ENCODE measurements at regions not wholly inside any gene's neighbourhood (a gene's known extent, or its start where the extent isn't known, plus 50 kb on each side); places are given as distances from the start of the nearest gene placed in this dataset.

- no peak for TF ChIP-seq GATA1 (IDR thresholded peaks at IDR 0.05; ENCODE audit: low read depth, low read length)
- TF ChIP-seq POLR2A (IDR thresholded peaks at IDR 0.05; ENCODE audit: low read length), result no peak
- DNase-seq, result no peak
Observed at GRCh38 chr11:116507016-116507415, 265.8 kb downstream of the BUD13 start.

GRCh38 chr11:116506263-116506825, 266.4 kb downstream of the BUD13 start:
- DNase-seq, result no peak
- TF ChIP-seq POLR2A (IDR thresholded peaks at IDR 0.05; ENCODE audit: low read length), result no peak
- no peak for TF ChIP-seq GATA1 (IDR thresholded peaks at IDR 0.05; ENCODE audit: low read depth, low read length)

GRCh38 chr11:116505298-116506262, 267.2 kb downstream of the BUD13 start:
- DNase-seq, result no peak
- TF ChIP-seq POLR2A (IDR thresholded peaks at IDR 0.05; ENCODE audit: low read length), result no peak
- no peak for TF ChIP-seq GATA1 (IDR thresholded peaks at IDR 0.05; ENCODE audit: low read depth, low read length)

GRCh38 chr11:116504541-116505297, 268.1 kb downstream of the BUD13 start:
- TF ChIP-seq POLR2A (IDR thresholded peaks at IDR 0.05; ENCODE audit: low read length), result no peak
- no peak for TF ChIP-seq GATA1 (IDR thresholded peaks at IDR 0.05; ENCODE audit: low read depth, low read length)
- DNase-seq, result no peak

GRCh38 chr11:116503216-116504160, 269.3 kb downstream of the BUD13 start:
- DNase-seq, result no peak
- TF ChIP-seq POLR2A (IDR thresholded peaks at IDR 0.05; ENCODE audit: low read length) (no peak), GATA1 (IDR thresholded peaks at IDR 0.05; ENCODE audit: low read depth, low read length) (no peak)

GRCh38 chr11:116502641-116503061, 270.1 kb downstream of the BUD13 start:
- TF ChIP-seq GATA1 (IDR thresholded peaks at IDR 0.05; ENCODE audit: low read depth, low read length) (no peak), POLR2A (IDR thresholded peaks at IDR 0.05; ENCODE audit: low read length) (no peak)
- DNase-seq, result no peak

- no peak for DNase-seq
- no peak for TF ChIP-seq POLR2A (IDR thresholded peaks at IDR 0.05; ENCODE audit: low read length)
- TF ChIP-seq GATA1 (IDR thresholded peaks at IDR 0.05; ENCODE audit: low read depth, low read length), result no peak
Observed at GRCh38 chr11:116501728-116502127, 271.1 kb downstream of the BUD13 start.

- TF ChIP-seq GATA1 (IDR thresholded peaks at IDR 0.05; ENCODE audit: low read depth, low read length), result no peak
- TF ChIP-seq POLR2A (IDR thresholded peaks at IDR 0.05; ENCODE audit: low read length), result no peak
Observed at GRCh38 chr11:116500947-116501602, 271.7 kb downstream of the BUD13 start.

GRCh38 chr11:116500026-116500946, 272.5 kb downstream of the BUD13 start:
- no peak for DNase-seq
- TF ChIP-seq GATA1 (IDR thresholded peaks at IDR 0.05; ENCODE audit: low read depth, low read length) (no peak), POLR2A (IDR thresholded peaks at IDR 0.05; ENCODE audit: low read length) (no peak)

More at GRCh38 chr11:116500947-116501602, 271.7 kb downstream of the BUD13 start:
- DNase-seq, result no peak

GRCh38 chr11:116499396-116500003, 273.3 kb downstream of the BUD13 start:
- DNase-seq, result peak; percentile 65 to 78
- no peak for TF ChIP-seq GATA1 (IDR thresholded peaks at IDR 0.05; ENCODE audit: low read depth, low read length)
- TF ChIP-seq POLR2A (IDR thresholded peaks at IDR 0.05; ENCODE audit: low read length), result no peak

- TF ChIP-seq GATA1 (IDR thresholded peaks at IDR 0.05; ENCODE audit: low read depth, low read length) (no peak), POLR2A (IDR thresholded peaks at IDR 0.05; ENCODE audit: low read length) (no peak)
- DNase-seq, result no peak
Observed at GRCh38 chr11:116498161-116498560, 274.6 kb downstream of the BUD13 start.

All from erythroblast (primary cell).